NCI-H2029 treated with DMSO at 0.1 percent for 48 hours (cell line): ENCODE measurements at regions not wholly inside any gene's neighbourhood (a gene's known extent, or its start where the extent isn't known, plus 50 kb on each side); places are given as distances from the start of the nearest gene placed in this dataset.
"Not testable (repeated sequence)": the region's sequence is repeated elsewhere in the genome, so short reads cannot be mapped to it uniquely, and the experiment has no call there.

Experiments used
- DNase-seq: peaks from one replicate; lab custom pipeline; 2025; lab: John Stamatoyannopoulos, UW

DNA sequence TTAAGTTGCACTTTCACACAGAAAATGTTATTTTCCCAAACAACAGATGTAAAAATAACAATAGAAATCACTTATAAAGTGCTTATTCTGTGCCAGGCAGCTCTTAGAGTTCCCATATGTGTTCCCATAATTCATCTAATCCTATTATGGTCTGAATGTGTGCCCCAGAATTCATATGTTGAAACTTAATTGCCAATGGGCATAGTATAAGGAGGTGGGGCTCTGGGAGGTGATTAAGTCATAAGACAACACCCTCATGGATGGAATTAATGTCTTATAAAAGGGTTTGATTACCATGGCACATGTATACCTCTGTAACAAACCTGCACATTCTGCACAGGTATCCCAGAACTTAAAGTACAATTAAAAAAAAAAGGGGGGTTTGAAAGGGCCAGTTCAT is 92.7 kb downstream of the FZD1 start:
- no peak for DNase-seq

GRCh38 chr7:91357379-91357778 is 93.1 kb downstream of the FZD1 start:
- no peak for DNase-seq

- no peak for DNase-seq
Measured at GRCh38 chr7:91357901-91358300, 93.7 kb downstream of the FZD1 start.

- DNase-seq: no peak
Measured at GRCh38 chr7:91358303-91358702, 94.1 kb downstream of the FZD1 start.

DNA sequence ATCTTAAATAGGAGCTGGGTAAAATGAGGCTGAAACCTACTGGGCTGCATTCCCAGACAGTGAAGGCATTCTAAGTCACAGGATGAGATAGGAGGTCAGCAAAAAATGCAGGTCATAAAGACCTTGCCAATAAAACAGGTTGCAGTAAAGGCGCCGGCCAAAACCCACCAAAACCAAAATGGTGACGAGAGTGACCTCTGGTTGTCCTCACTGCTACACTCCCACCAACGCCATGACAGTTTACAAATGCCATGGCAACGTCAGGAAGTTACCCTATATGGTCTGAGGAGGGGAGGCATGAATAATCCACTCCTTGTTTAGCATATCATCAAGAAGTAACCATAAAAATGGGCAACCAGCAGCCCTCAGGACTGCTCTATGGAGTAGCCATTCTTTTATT is 100.9 kb downstream of the FZD1 start:
- not testable (repeated sequence) for DNase-seq

- DNase-seq: no peak
Measured at GRCh38 chr7:91366091-91366490, 101.9 kb downstream of the FZD1 start.

DNA sequence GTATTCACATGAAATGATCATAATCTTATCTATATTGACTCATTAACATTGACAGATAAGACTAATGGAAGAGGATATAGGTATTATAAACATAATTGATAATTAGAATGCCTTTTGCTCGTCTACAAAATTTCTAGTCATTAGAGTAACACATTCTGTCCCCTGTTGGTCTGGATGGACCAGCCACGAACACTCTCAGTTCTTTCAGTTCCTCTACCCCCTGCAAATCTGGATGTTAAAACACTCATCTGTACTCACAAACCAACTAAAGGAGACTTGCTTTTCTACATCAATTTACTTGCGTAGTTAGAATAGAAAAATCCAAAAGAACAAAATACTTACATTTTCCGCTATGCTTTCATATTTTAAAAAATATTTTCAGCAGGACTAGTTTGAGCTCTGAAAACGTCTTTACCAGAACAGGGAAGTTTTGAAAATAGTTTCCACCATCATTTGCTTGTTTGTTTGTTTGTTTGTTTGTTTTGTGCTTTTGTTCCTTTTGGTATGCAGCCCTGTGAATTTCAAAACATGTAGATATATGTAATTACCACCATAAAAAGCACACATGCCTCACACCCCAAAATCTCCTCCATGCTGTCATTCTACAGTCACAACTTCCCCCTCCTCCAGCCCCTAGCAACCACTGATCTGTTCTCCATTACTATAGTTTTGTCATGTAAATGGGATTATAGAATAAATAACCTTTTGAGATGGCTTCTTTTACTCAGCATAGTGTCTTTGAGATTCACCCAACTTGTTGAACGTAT is 103.8 kb downstream of the FZD1 start:
- no peak for DNase-seq

DNA sequence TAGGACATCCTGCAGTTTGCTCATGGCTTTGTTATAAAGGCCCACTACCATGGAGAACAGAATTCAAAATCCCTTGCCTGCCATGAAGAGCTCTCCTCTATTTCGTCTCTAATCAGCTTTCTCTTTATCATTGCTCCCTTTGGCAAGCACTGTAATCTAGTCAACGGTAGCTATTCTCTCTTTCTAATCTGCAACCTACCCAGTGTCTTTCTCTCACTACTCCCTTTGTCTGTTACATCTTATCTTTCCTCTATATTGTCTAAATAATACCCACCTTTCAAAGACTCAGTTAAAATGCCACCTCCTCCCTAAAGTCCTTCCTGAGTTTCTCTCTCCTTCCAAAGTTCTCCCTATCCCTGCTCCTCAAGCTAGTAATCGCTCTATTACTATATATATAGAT is 108.1 kb downstream of the FZD1 start:
- no peak for DNase-seq

DNA sequence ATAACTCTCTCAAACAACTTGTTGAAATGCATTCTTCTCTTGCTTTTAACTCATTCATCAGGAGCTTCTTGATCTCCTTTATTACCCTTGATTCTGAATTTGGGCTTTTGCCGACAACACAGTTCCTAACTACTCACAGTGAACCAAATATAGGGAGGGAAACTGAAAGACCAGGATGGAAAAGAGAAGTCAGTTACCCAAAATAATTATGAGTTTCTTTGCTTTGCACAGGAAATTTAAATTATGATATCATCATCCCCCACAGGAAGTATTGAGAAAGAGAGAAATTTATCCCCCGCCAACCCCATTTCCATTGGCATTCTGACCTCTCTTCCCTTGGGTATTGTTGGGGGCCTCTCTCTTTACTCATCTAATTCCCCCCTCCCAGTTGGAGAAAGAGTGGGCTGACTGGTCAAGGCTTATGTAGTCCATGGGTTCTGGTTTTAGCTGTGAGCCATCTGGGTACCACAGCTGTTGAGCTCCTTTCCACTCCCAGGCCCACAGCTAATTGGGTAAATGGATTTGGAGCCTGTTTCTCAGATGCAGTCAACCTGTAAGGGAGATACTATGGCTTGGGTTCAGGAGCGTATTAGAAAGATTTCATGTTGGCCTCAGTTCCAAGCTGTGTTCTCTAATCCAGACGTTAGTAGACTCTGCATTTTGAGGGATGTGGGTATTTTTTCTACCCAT is 109.0 kb downstream of the FZD1 start:
- no peak for DNase-seq

GRCh38 chr7:91374321-91374989 is 110.2 kb downstream of the FZD1 start:
- DNase-seq: no peak

- DNase-seq: no peak
Measured at GRCh38 chr7:91375378-91375777, 111.1 kb downstream of the FZD1 start.

GRCh38 chr7:91378131-91378530 is 113.9 kb downstream of the FZD1 start:
- no peak for DNase-seq

- DNase-seq: no peak
Measured at GRCh38 chr7:91379236-91379635, 115.0 kb downstream of the FZD1 start.

DNA sequence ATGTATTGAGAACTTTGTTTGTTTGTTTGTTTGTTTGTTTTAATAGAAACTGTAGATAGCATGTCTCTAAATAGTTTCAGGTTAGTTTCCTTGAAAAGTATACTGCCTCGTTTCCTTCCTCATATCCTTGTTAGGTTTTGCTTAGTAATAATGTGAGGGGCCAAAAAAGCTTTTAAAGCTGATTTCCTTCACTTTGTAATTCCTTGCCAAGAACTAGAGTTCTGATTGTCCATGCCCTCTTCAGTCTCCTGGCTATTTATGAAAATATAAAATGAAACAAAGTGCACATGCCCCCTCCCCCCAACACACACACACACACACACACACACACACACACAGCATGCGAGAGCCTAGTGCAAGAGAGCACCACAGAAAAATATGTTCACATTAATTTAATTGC is 115.8 kb downstream of the FZD1 start:
- DNase-seq: no peak

GRCh38 chr7:91383053-91383904 is 119.0 kb downstream of the FZD1 start:
- DNase-seq: no peak

GRCh38 chr7:91383905-91384274 is 119.7 kb downstream of the FZD1 start:
- no peak for DNase-seq

DNA sequence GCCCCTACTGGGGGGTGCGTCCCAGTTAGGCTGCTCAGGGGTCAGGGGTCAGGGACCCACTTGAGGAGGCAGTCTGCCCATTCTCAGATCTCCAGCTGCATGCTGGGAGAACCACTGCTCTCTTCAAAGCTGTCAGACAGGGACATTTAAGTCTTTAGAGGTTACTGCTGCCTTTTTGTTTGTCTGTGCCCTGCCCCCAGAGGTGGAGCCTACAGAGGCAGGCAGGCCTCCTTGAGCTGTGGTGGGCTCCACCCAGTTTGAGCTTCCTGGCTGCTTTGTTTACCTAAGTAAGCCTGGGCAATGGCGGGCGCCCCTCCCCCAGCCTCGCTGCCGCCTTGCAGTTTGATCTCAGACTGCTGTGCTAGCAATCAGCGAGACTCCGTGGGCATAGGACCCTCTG is 130.5 kb downstream of the FZD1 start:
- not testable (repeated sequence) for DNase-seq

DNA sequence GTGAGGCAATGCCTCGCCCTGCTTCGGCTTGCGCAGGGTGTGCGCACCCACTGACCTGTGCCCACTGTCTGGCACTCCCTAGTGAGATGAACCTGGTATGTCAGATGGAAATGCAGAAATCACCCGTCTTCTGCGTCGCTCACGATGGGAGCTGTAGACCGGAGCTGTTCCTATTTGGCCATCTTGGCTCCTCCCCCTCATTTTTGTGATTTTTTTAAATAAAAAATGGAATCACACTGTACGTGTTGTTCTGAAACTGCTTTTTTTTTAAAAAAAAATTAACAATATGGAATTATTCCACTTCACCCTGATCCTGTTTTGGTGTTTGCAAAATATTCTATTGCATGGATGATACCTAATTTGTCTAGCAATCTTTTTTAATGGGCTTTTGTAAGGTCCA is 131.1 kb downstream of the FZD1 start:
- DNase-seq: not testable (repeated sequence)

GRCh38 chr7:91397096-91397495 is 132.9 kb downstream of the FZD1 start:
- DNase-seq: no peak

DNA sequence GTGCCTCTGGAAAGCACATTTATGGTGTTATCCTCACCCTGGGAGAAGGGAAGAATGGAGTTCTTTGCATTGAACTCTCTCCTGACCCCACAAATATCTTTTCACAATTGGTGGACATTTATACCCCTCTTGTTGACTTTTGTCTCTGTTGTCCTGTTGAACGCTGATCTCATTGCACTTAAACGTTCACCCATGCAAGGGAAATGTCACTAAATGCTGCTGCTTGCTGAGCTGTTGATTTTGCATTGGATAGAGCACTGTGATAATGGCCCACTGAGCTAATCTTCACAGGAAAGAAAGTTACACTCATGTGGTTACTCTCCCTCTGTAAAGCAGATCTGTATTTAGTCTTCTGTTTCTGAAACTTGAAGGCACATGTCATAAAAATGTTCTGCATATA is 133.4 kb downstream of the FZD1 start:
- peak; percentile 15 for DNase-seq

- DNase-seq: no peak
Measured at GRCh38 chr7:91398341-91398740, 134.1 kb downstream of the FZD1 start.

GRCh38 chr7:91405092-91405788 is 141.0 kb downstream of the FZD1 start:
- DNase-seq: no peak
